ENCODE measurements at regions not wholly inside any gene's neighbourhood (a gene's known extent, or its start where the extent isn't known, plus 50 kb on each side); places are given as distances from the start of the nearest gene placed in this dataset.

GRCh38 chr1:199929556-199929955, 98.0 kb upstream of the NR5A2 start:
- TF ChIP-seq CTCF (IDR thresholded peaks at IDR 0.05; ENCODE audit: insufficient read depth, low read length, poor library complexity, severe bottlenecking) (no peak), EZH2phosphoT487 (conservative IDR thresholded peaks at IDR 0.05; ENCODE audit: low read length) (no peak)
